KMS-11 (cell line): ENCODE measurements at regions not wholly inside any gene's neighbourhood (a gene's known extent, or its start where the extent isn't known, plus 50 kb on each side); places are given as distances from the start of the nearest gene placed in this dataset.
"Not testable (repeated sequence)": the region's sequence is repeated elsewhere in the genome, so short reads cannot be mapped to it uniquely, and the experiment has no call there.

Experiments used
- H2AFZ ChIP-seq: fragments of 200-600 bp; sonication (generic); 2 replicates; pipeline ENCODE4 v1.6.1; 2016; ENCODE audit warnings: antibody characterized with exemption, mixed run types, low read depth
- H3K27ac ChIP-seq: fragments of 200-600 bp; sonication (generic); 2 replicates; pipeline ENCODE4 v1.6.1; 2016; ENCODE audit warnings: mild to moderate bottlenecking, mixed run types
- H3K27me3 ChIP-seq: fragments of 200-600 bp; sonication (generic); 2 replicates; pipeline ENCODE4 v1.6.1; 2017; ENCODE audit warnings: mild to moderate bottlenecking, low read depth, mixed run types, moderate library complexity; ENCODE audit not compliant: insufficient read depth
- H3K36me3 ChIP-seq: fragments of 200-600 bp; sonication (generic); 2 replicates; pipeline ENCODE4 v1.6.1; 2017; ENCODE audit warnings: mild to moderate bottlenecking, mixed run types; ENCODE audit not compliant: insufficient read depth
- H3K4me1 ChIP-seq: fragments of 200-600 bp; sonication (generic); 2 replicates; pipeline ENCODE4 v1.6.1; 2016; ENCODE audit warnings: mild to moderate bottlenecking, low read depth, mixed run types; ENCODE audit not compliant: poor library complexity, severe bottlenecking
- H3K4me2 ChIP-seq: fragments of 200-600 bp; sonication (generic); 2 replicates; pipeline ENCODE4 v1.7.0; 2016; ENCODE audit warnings: mild to moderate bottlenecking, mixed run types
- H3K4me3 ChIP-seq: fragments of 200-600 bp; sonication (generic); IDR thresholded peaks from 2 replicates; pipeline ENCODE4 v1.6.1; 2017; ENCODE audit warnings: low read depth, low read length, mixed read lengths; ENCODE audit not compliant: insufficient read depth
- H3K79me2 ChIP-seq: fragments of 200-600 bp; sonication (generic); 2 replicates; pipeline ENCODE4 v1.6.1; 2016; ENCODE audit warnings: low read depth, mixed run types; ENCODE audit not compliant: insufficient read depth
- H3K9ac ChIP-seq: fragments of 200-600 bp; sonication (generic); 2 replicates; pipeline ENCODE4 v1.6.1; 2016; ENCODE audit warnings: mild to moderate bottlenecking, mixed run types
- H4K20me1 ChIP-seq: fragments of 200-600 bp; sonication (generic); 2 replicates; pipeline ENCODE4 v1.6.1; 2016; ENCODE audit warnings: mild to moderate bottlenecking, mixed run types; ENCODE audit not compliant: insufficient read depth
- CTCF ChIP-seq: fragments of 200-600 bp; sonication (generic); conservative IDR thresholded peaks from 2 replicates; pipeline ENCODE4 v1.6.1; 2017; ENCODE audit warnings: low read depth, mild to moderate bottlenecking, antibody characterized with exemption, low read length, moderate library complexity, mixed read lengths

- Histone ChIP-seq H3K36me3 (no peaks in the 10 kb centered on the region), H3K4me3 (no peak overlapping the region), H3K27ac (no peak overlapping the region), H2AFZ (no peak overlapping the region), H3K27me3 (no peaks in the 10 kb centered on the region), H3K4me2 (no peak overlapping the region), H3K4me1 (no peaks in the 10 kb centered on the region), H3K79me2 (no peaks in the 10 kb centered on the region), H3K9ac (no peak overlapping the region), H4K20me1 (no peaks in the 10 kb centered on the region)
- no peak for TF ChIP-seq CTCF
These were observed 581.5 kb upstream of the RBFOX1 start for GRCh38 chr16:6751191-6751590.

- no peak for TF ChIP-seq CTCF
- Histone ChIP-seq H3K4me2 (no peak overlapping the region), H3K27me3 (no peaks in the 10 kb centered on the region), H3K79me2 (no peaks in the 10 kb centered on the region), H2AFZ (no peak overlapping the region), H3K27ac (no peak overlapping the region), H3K36me3 (no peaks in the 10 kb centered on the region), H3K4me3 (no peak overlapping the region), H3K9ac (no peak overlapping the region), H4K20me1 (no peaks in the 10 kb centered on the region), H3K4me1 (no peaks in the 10 kb centered on the region)
These were observed 582.9 kb upstream of the RBFOX1 start for GRCh38 chr16:6749698-6750097.

GRCh38 chr16:6736302-6736701 is 596.3 kb upstream of the RBFOX1 start:
- H2AFZ ChIP-seq, H4K20me1 ChIP-seq, H3K27ac ChIP-seq, H3K4me3 ChIP-seq, H3K79me2 ChIP-seq, H3K27me3 ChIP-seq, H3K4me2 ChIP-seq, H3K9ac ChIP-seq, H3K4me1 ChIP-seq, H3K36me3 ChIP-seq: not testable (repeated sequence)

- Histone ChIP-seq H3K9ac (no peak overlapping the region), H3K79me2 (no peaks in the 10 kb centered on the region), H3K4me3 (no peak overlapping the region), H3K27me3 (no peaks in the 10 kb centered on the region), H3K27ac (no peak overlapping the region), H4K20me1 (no peaks in the 10 kb centered on the region), H2AFZ (no peak overlapping the region), H3K36me3 (no peaks in the 10 kb centered on the region), H3K4me2 (no peak overlapping the region), H3K4me1 (no peaks in the 10 kb centered on the region)
- no peak for TF ChIP-seq CTCF
These were observed 597.0 kb upstream of the RBFOX1 start for GRCh38 chr16:6735631-6736030.

GRCh38 chr16:6732166-6732565 is 600.5 kb upstream of the RBFOX1 start:
- no peaks in the 10 kb centered on the region for H3K27me3 ChIP-seq
- TF ChIP-seq CTCF, result no peak
- no peak overlapping the region for H3K4me3 ChIP-seq
- H3K36me3 ChIP-seq, result no peaks in the 10 kb centered on the region
- H3K27ac ChIP-seq, result no peak overlapping the region
- H3K9ac ChIP-seq, result no peak overlapping the region
- H3K79me2 ChIP-seq, result no peaks in the 10 kb centered on the region
- no peaks in the 10 kb centered on the region for H3K4me1 ChIP-seq
- H4K20me1 ChIP-seq, result no peaks in the 10 kb centered on the region
- no peak overlapping the region for H3K4me2 ChIP-seq
- H2AFZ ChIP-seq, result no peak overlapping the region
